ENCODE measurements at regions not wholly inside any gene's neighbourhood (a gene's known extent, or its start where the extent isn't known, plus 50 kb on each side); places are given as distances from the start of the nearest gene placed in this dataset.

- no peaks in the 10 kb centered on the region for H3K27me3 ChIP-seq (ENCODE audit: low read length)
- no peak overlapping the region for H3K9ac ChIP-seq (ENCODE audit: low read length)
- H3K4me3 ChIP-seq (ENCODE audit: insufficient read depth, low read length, poor library complexity, severe bottlenecking) = no peak overlapping the region
- no peak overlapping the region for H3K27ac ChIP-seq (ENCODE audit: low read depth, low read length)
- no peaks in the 10 kb centered on the region for H3F3A ChIP-seq (ENCODE audit: insufficient read depth)
- H3K36me3 ChIP-seq (ENCODE audit: low read length) = no peaks in the 10 kb centered on the region
- H3K4me2 ChIP-seq (ENCODE audit: low read depth, low read length, poor library complexity, severe bottlenecking) = no peak overlapping the region
- no peaks in the 10 kb centered on the region for H4K20me1 ChIP-seq (ENCODE audit: low read depth, low read length)
- no peaks in the 10 kb centered on the region for H3K9me3 ChIP-seq (ENCODE audit: insufficient read depth, low read length)
- H2AFZ ChIP-seq (ENCODE audit: low read depth, low read length, severe bottlenecking) = no peak overlapping the region
- H3K79me2 ChIP-seq (ENCODE audit: insufficient read depth, low read length) = no peaks in the 10 kb centered on the region
- no peaks in the 10 kb centered on the region for H3K9me2 ChIP-seq (replicated peaks; ENCODE audit: insufficient read depth, low read length)
- no peak for TF ChIP-seq CTCF (IDR thresholded peaks at IDR 0.05; ENCODE audit: insufficient read depth, low read length, poor library complexity, severe bottlenecking)
- no peak for TF ChIP-seq EZH2phosphoT487 (conservative IDR thresholded peaks at IDR 0.05; ENCODE audit: low read length)
Observed at GRCh38 chr9:82208741-82209450, 220.3 kb downstream of the SPATA31D1 start.

- H3K27ac ChIP-seq (ENCODE audit: low read depth, low read length) = no peak overlapping the region
- H3K27me3 ChIP-seq (ENCODE audit: low read length) = no peaks in the 10 kb centered on the region
- no peaks in the 10 kb centered on the region for H3K9me3 ChIP-seq (ENCODE audit: insufficient read depth, low read length)
- H3K9ac ChIP-seq (ENCODE audit: low read length) = no peak overlapping the region
- no peak overlapping the region for H2AFZ ChIP-seq (ENCODE audit: low read depth, low read length, severe bottlenecking)
- H3K9me2 ChIP-seq (replicated peaks; ENCODE audit: insufficient read depth, low read length) = no peaks in the 10 kb centered on the region
- no peaks in the 10 kb centered on the region for H4K20me1 ChIP-seq (ENCODE audit: low read depth, low read length)
- H3K4me3 ChIP-seq (ENCODE audit: insufficient read depth, low read length, poor library complexity, severe bottlenecking) = no peak overlapping the region
- no peaks in the 10 kb centered on the region for H3F3A ChIP-seq (ENCODE audit: insufficient read depth)
- TF ChIP-seq CTCF (IDR thresholded peaks at IDR 0.05; ENCODE audit: insufficient read depth, low read length, poor library complexity, severe bottlenecking) = no peak
- no peak for TF ChIP-seq EZH2phosphoT487 (conservative IDR thresholded peaks at IDR 0.05; ENCODE audit: low read length)
- H3K36me3 ChIP-seq (ENCODE audit: low read length) = no peaks in the 10 kb centered on the region
- H3K4me2 ChIP-seq (ENCODE audit: low read depth, low read length, poor library complexity, severe bottlenecking) = no peak overlapping the region
- no peaks in the 10 kb centered on the region for H3K79me2 ChIP-seq (ENCODE audit: insufficient read depth, low read length)
Observed at GRCh38 chr9:82209797-82210470, 221.4 kb downstream of the SPATA31D1 start.

GRCh38 chr9:82212885-82213284, 224.3 kb downstream of the SPATA31D1 start:
- Histone ChIP-seq H3K9me2 (replicated peaks; ENCODE audit: insufficient read depth, low read length) (no peaks in the 10 kb centered on the region), H4K20me1 (ENCODE audit: low read depth, low read length) (no peaks in the 10 kb centered on the region), H3K79me2 (ENCODE audit: insufficient read depth, low read length) (no peaks in the 10 kb centered on the region), H3K27ac (ENCODE audit: low read depth, low read length) (no peak overlapping the region), H3K4me3 (ENCODE audit: insufficient read depth, low read length, poor library complexity, severe bottlenecking) (no peak overlapping the region), H2AFZ (ENCODE audit: low read depth, low read length, severe bottlenecking) (no peak overlapping the region), H3F3A (ENCODE audit: insufficient read depth) (no peaks in the 10 kb centered on the region), H3K9me3 (ENCODE audit: insufficient read depth, low read length) (no peaks in the 10 kb centered on the region), H3K36me3 (ENCODE audit: low read length) (no peaks in the 10 kb centered on the region), H3K4me2 (ENCODE audit: low read depth, low read length, poor library complexity, severe bottlenecking) (no peak overlapping the region), H3K9ac (ENCODE audit: low read length) (no peak overlapping the region), H3K27me3 (ENCODE audit: low read length) (no peaks in the 10 kb centered on the region)
- TF ChIP-seq EZH2phosphoT487 (conservative IDR thresholded peaks at IDR 0.05; ENCODE audit: low read length) (no peak), CTCF (IDR thresholded peaks at IDR 0.05; ENCODE audit: insufficient read depth, low read length, poor library complexity, severe bottlenecking) (no peak)
